ENCODE measurements at regions not wholly inside any gene's neighbourhood (a gene's known extent, or its start where the extent isn't known, plus 50 kb on each side); places are given as distances from the start of the nearest gene placed in this dataset.

DNA sequence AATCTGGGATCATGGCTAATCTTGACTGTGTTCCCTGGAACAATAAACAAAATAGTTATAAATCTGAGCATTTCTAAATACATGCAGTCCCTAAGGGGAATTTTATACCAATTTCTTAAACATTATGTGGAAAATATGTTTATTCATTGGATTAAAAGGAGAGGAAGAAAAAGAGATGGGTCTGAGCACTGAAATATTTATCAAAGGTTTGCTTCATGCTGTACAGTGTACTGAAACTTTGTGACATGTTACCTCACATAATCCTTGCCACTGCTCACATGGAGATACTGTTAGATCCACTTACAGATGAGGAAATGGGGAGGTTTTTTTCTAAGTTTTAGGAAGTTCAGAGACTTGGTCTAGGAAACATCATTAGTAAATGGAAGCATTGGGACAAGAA is 443.6 kb downstream of the SPRY1 start:
- no peak overlapping the region for H3K4me3 ChIP-seq (ENCODE audit: low read length)
- no peaks in the 10 kb centered on the region for H3K36me3 ChIP-seq (ENCODE audit: control insufficient read depth, insufficient read depth, low read length)
- no peak for ATAC-seq
- no peak overlapping the region for H3K4me3 Mint-ChIP-seq
- no peaks in the 10 kb centered on the region for H3K9me3 ChIP-seq (ENCODE audit: control insufficient read depth, insufficient read depth, low read length)
- no peak for DNase-seq
- no peak overlapping the region for H3K27ac ChIP-seq (ENCODE audit: low read length)
- no peaks in the 10 kb centered on the region for H3K27me3 ChIP-seq (ENCODE audit: control insufficient read depth, insufficient read depth, low read length)
- peaks cover 0 to 6% of the 10 kb centered on the region in 2 donors for H3K27me3 Mint-ChIP-seq (ENCODE audit: low read depth in 2 of 2)
- H3K27ac Mint-ChIP-seq, result no peak overlapping the region
- intact Hi-C loops (cut with micrococcal nuclease), result no loop called here
- H3K9me3 Mint-ChIP-seq, result peaks cover 0 to 2% of the 10 kb centered on the region in 2 donors
- no peaks in the 10 kb centered on the region for H3K36me3 Mint-ChIP-seq
- TF ChIP-seq, protein P1, sequence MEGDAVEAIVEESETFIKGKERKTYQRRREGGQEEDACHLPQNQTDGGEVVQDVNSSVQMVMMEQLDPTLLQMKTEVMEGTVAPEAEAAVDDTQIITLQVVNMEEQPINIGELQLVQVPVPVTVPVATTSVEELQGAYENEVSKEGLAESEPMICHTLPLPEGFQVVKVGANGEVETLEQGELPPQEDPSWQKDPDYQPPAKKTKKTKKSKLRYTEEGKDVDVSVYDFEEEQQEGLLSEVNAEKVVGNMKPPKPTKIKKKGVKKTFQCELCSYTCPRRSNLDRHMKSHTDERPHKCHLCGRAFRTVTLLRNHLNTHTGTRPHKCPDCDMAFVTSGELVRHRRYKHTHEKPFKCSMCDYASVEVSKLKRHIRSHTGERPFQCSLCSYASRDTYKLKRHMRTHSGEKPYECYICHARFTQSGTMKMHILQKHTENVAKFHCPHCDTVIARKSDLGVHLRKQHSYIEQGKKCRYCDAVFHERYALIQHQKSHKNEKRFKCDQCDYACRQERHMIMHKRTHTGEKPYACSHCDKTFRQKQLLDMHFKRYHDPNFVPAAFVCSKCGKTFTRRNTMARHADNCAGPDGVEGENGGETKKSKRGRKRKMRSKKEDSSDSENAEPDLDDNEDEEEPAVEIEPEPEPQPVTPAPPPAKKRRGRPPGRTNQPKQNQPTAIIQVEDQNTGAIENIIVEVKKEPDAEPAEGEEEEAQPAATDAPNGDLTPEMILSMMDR (IDR thresholded peaks at IDR 0.05), result no peak
- H3K4me1 ChIP-seq (ENCODE audit: control insufficient read depth, insufficient read depth, low read length), result no peaks in the 10 kb centered on the region
- no peaks in the 10 kb centered on the region for H3K4me1 Mint-ChIP-seq

GRCh38 chr4:123841447-123842121 is 445.0 kb downstream of the SPRY1 start:
- Mint-ChIP-seq H3K27ac (no peak overlapping the region), H3K4me3 (no peak overlapping the region), H3K4me1 (no peaks in the 10 kb centered on the region), H3K36me3 (no peaks in the 10 kb centered on the region), H3K9me3 (peaks cover 0 to 2% of the 10 kb centered on the region in 2 donors), H3K27me3 (ENCODE audit: low read depth in 2 of 2) (peaks cover 0 to 6% of the 10 kb centered on the region in 2 donors)
- DNase-seq (no peak), ATAC-seq (no peak)
- Histone ChIP-seq H3K9me3 (ENCODE audit: control insufficient read depth, insufficient read depth, low read length) (no peaks in the 10 kb centered on the region), H3K4me1 (ENCODE audit: control insufficient read depth, insufficient read depth, low read length) (no peaks in the 10 kb centered on the region), H3K27ac (ENCODE audit: low read length) (no peak overlapping the region), H3K4me3 (ENCODE audit: low read length) (no peak overlapping the region), H3K27me3 (ENCODE audit: control insufficient read depth, insufficient read depth, low read length) (no peaks in the 10 kb centered on the region), H3K36me3 (ENCODE audit: control insufficient read depth, insufficient read depth, low read length) (no peaks in the 10 kb centered on the region)
- TF ChIP-seq, protein P1 (IDR thresholded peaks at IDR 0.05), result no peak
- WGBS (ENCODE audit: insufficient coverage), result 65% methylated on average over 6 of the region's 6 CpGs
- intact Hi-C loops (cut with micrococcal nuclease), result no loop called here

DNA sequence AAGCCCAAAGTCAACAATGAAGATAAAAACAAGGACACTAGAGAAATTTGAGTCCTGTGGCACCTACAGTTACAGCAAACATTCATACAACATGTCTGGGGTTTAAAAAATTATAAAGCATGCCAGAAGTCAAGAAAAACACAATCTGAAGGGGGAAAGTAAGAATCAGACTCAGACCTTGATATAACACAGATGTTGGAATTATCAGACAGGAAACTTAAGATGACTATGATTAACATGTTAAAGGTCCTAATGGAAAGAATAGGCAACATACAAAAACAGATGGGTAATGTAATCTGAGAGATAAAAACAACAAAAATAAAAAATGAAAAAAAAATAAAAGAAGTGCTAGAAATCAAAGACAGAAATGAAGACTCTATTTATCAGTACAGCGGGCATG is 446.5 kb downstream of the SPRY1 start:
- Histone ChIP-seq H3K27me3 (ENCODE audit: control insufficient read depth, insufficient read depth, low read length) (no peaks in the 10 kb centered on the region), H3K9me3 (ENCODE audit: control insufficient read depth, insufficient read depth, low read length) (no peaks in the 10 kb centered on the region), H3K4me1 (ENCODE audit: control insufficient read depth, insufficient read depth, low read length) (no peaks in the 10 kb centered on the region), H3K27ac (ENCODE audit: low read length) (no peak overlapping the region), H3K36me3 (ENCODE audit: control insufficient read depth, insufficient read depth, low read length) (no peaks in the 10 kb centered on the region), H3K4me3 (ENCODE audit: low read length) (no peak overlapping the region)
- no peak overlapping the region for H3K4me3 Mint-ChIP-seq
- H3K9me3 Mint-ChIP-seq, result peaks cover 0 to 2% of the 10 kb centered on the region in 2 donors
- H3K4me1 Mint-ChIP-seq, result no peaks in the 10 kb centered on the region
- 100% methylated on average over 1 of the region's 1 CpG for WGBS (ENCODE audit: insufficient coverage)
- no peak for DNase-seq
- H3K27me3 Mint-ChIP-seq (ENCODE audit: low read depth in 2 of 2), result peaks cover 0 to 6% of the 10 kb centered on the region in 2 donors
- no peaks in the 10 kb centered on the region for H3K36me3 Mint-ChIP-seq
- intact Hi-C loops (cut with micrococcal nuclease), result no loop called here
- TF ChIP-seq, protein P1 (IDR thresholded peaks at IDR 0.05), result no peak
- H3K27ac Mint-ChIP-seq, result no peak overlapping the region
- no peak for ATAC-seq

- no peaks in the 10 kb centered on the region for H3K9me3 ChIP-seq (ENCODE audit: control insufficient read depth, insufficient read depth, low read length)
- ATAC-seq (no peak), DNase-seq (no peak)
- H3K4me1 ChIP-seq (ENCODE audit: control insufficient read depth, insufficient read depth, low read length), result no peaks in the 10 kb centered on the region
- no peak overlapping the region for H3K27ac Mint-ChIP-seq
- no peaks in the 10 kb centered on the region for H3K36me3 ChIP-seq (ENCODE audit: control insufficient read depth, insufficient read depth, low read length)
- TF ChIP-seq, protein P1 (IDR thresholded peaks at IDR 0.05), result no peak
- no peaks in the 10 kb centered on the region for H3K36me3 Mint-ChIP-seq
- no peaks in the 10 kb centered on the region for H3K27me3 ChIP-seq (ENCODE audit: control insufficient read depth, insufficient read depth, low read length)
- intact Hi-C loops (cut with micrococcal nuclease), result no loop called here
- H3K4me3 Mint-ChIP-seq, result no peak overlapping the region
- WGBS (ENCODE audit: insufficient coverage), result 78% methylated on average over 4 of the region's 4 CpGs
- peaks cover 0 to 2% of the 10 kb centered on the region in 2 donors for H3K9me3 Mint-ChIP-seq
- no peak overlapping the region for H3K27ac ChIP-seq (ENCODE audit: low read length)
- H3K4me1 Mint-ChIP-seq, result no peaks in the 10 kb centered on the region
- peaks cover 0 to 6% of the 10 kb centered on the region in 2 donors for H3K27me3 Mint-ChIP-seq (ENCODE audit: low read depth in 2 of 2)
- H3K4me3 ChIP-seq (ENCODE audit: low read length), result no peak overlapping the region
Observed at GRCh38 chr4:123844374-123844773, 447.8 kb downstream of the SPRY1 start.
